ENCODE measurements at regions not wholly inside any gene's neighbourhood (a gene's known extent, or its start where the extent isn't known, plus 50 kb on each side); places are given as distances from the start of the nearest gene placed in this dataset.

DNA sequence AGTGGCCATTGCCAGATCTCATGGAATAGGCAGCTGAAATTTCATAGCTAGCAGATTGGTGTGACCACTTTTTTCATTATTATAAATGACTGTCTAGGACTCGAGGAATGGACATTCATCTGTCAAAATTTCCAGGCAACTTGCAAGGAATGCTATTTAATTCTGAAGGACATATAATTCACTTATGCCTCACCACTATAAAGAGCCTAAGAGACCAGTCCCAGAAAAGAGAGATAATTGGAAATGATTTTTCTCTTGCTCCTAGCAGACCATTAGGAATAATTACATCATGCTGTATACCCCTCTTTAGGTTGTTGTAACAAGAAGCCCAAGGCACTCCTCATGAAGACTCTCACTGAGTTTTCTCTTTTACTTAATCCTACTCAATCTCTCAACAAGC, 557.4 kb upstream of the RAB6C start:
- H3K4me3 ChIP-seq (ENCODE audit: low read length) = no peak overlapping the region
- no peak for DNase-seq (ENCODE audit: low read depth)
- TF ChIP-seq, protein P1, sequence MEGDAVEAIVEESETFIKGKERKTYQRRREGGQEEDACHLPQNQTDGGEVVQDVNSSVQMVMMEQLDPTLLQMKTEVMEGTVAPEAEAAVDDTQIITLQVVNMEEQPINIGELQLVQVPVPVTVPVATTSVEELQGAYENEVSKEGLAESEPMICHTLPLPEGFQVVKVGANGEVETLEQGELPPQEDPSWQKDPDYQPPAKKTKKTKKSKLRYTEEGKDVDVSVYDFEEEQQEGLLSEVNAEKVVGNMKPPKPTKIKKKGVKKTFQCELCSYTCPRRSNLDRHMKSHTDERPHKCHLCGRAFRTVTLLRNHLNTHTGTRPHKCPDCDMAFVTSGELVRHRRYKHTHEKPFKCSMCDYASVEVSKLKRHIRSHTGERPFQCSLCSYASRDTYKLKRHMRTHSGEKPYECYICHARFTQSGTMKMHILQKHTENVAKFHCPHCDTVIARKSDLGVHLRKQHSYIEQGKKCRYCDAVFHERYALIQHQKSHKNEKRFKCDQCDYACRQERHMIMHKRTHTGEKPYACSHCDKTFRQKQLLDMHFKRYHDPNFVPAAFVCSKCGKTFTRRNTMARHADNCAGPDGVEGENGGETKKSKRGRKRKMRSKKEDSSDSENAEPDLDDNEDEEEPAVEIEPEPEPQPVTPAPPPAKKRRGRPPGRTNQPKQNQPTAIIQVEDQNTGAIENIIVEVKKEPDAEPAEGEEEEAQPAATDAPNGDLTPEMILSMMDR (conservative IDR thresholded peaks at IDR 0.05; ENCODE audit: low read depth, low read length) = no peak

DNA sequence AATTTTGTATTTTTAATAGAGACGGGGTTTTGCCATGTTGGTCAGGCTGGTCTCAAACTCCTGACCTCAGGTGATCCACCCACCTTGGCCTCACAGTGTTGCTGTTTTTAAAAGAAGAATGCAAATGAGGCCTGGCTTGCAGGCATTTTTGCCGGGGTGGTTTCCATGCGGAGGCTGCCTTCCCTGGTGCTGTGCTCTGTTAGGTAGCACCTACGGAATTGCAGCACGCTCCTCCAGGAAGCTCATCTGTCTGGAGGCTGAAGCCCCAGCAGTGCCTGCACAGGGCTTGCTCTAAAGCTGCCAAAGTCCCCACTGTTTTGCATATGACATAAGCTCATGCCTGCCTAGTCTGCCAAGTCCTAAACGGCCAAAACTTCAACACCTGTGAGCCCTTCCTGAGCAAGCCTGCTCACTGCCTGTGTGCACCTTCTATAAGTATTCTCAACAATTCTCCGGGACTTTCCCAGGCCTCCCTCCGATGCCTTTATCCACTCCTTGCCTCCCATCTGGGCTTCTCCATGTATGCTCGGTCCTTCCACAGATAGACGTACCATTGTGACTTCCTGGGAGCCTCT, 551.3 kb upstream of the RAB6C start:
- TF ChIP-seq, protein P1 (conservative IDR thresholded peaks at IDR 0.05; ENCODE audit: low read depth, low read length) = no peak
- H3K4me3 ChIP-seq (ENCODE audit: low read length) = no peak overlapping the region

DNA sequence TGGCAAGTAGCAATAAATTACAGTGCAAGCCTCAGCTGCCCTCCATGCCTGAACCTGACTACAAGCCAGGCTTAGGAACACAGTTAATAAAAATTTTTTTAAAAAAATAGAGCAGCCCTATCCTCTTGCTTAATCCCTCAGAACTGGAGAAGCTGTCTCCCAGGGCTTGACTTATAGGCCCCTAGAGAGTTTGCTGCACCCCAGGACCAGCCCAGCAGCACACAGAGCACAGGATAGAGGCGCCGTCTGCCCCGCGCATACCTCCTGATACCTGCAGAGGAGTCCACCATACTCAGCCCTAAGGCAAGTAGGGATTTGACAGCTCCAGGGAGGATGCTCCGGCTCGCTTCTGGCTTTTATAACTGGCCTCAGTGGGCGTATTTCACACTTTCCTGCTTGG, 548.6 kb upstream of the RAB6C start:
- TF ChIP-seq, protein P1 (conservative IDR thresholded peaks at IDR 0.05; ENCODE audit: low read depth, low read length) = no peak

More for the DNA sequence above, 551.3 kb upstream of the RAB6C start:
- no peak for DNase-seq (ENCODE audit: low read depth)

DNA sequence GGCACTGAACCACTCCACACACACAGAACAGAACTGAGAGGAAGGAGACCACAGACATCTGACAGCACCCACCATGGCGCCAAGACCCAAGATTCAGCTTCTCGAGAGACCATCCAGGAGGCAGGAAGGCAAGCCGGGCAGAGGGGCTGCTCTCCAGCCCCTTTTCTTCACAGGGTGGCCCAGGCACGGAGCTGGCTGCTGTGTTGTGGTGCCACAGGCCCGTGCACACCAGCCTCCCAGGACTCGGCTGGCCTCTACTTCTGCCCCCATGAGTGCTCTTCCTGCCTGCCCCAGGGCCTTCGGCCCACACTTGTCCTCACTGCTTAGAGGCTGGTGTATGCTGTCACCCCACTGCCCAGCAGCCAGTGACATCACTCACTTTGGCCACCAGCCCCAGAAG, 547.6 kb upstream of the RAB6C start:
- TF ChIP-seq, protein P1 (conservative IDR thresholded peaks at IDR 0.05; ENCODE audit: low read depth, low read length) = no peak
- no peak for DNase-seq (ENCODE audit: low read depth)
- H3K4me3 ChIP-seq (ENCODE audit: low read length) = no peak overlapping the region

More for the DNA sequence above, 548.6 kb upstream of the RAB6C start:
- no peak for DNase-seq (ENCODE audit: low read depth)
- H3K4me3 ChIP-seq (ENCODE audit: low read length) = no peak overlapping the region

DNA sequence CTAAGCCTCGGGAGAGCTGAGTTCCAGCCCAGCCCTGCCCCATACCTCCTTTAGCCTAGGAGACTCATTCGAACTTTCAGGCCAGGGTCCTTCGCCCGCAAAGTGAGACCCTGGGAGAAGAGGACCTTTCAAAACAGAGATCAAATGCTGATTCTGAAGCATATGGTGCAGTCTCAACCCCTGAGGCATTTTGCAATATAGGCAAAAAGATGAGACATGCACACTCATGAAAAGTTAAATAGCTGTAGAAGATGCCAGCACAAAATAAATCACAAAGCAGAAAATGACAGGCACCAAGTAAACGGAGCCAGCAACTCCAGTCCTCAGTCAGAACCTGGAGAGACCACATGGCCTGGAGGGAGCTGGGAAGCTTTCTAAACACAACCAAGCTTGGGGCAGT, 542.7 kb upstream of the RAB6C start:
- no peak for DNase-seq (ENCODE audit: low read depth)

DNA sequence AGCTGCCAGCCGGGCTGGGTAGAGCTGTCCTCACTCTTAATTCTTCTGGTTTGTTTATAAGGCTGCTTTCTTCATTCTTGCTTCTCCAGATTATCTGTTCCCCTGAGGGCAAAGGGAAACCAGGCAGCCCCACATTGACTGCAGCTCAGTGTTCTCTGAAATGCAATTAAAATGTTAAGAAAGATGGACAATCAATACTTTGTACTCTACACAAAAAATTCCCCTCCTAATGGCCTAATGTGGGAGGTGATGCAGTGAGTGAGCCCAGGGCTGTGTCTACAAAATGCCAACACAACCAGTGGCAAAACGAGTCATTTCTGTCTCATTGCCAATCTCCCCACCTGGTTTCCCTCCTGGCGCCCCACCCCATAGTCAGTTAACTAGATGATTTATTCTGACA, 541.7 kb upstream of the RAB6C start:
- TF ChIP-seq, protein P1 (conservative IDR thresholded peaks at IDR 0.05; ENCODE audit: low read depth, low read length) = no peak
- DNase-seq (ENCODE audit: low read depth) = no peak
- no peak overlapping the region for H3K4me3 ChIP-seq (ENCODE audit: low read length)

More for the DNA sequence above, 542.7 kb upstream of the RAB6C start:
- TF ChIP-seq, protein P1 (conservative IDR thresholded peaks at IDR 0.05; ENCODE audit: low read depth, low read length) = no peak
- no peak overlapping the region for H3K4me3 ChIP-seq (ENCODE audit: low read length)

DNA sequence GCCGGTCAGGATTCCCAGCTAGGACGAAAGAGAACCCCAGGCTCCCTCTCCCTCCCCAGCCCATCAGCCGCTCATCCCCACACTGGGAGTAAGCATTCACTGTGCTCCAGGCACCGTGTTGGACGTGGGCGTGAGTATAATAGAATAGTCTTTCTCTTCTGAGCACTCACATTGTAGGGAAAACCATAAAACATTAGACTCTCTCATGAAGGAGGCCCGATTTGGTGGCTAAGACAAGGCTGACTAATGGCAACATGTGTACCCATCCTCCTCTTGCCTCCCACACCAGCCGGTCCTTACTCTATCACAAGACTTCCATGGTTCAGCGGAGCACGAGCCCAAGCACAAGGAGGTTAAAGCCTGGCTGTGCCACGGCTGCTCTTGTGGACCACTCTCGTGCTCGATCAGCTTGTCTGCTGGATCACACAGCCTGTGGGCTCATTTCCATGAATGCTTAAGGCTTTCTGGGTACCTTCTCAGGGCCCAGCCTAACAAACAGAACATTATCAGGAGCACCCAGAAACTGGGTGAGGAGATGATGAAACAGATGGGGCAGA, 540.9 kb upstream of the RAB6C start:
- TF ChIP-seq, protein P1 (conservative IDR thresholded peaks at IDR 0.05; ENCODE audit: low read depth, low read length) = no peak
- DNase-seq (ENCODE audit: low read depth) = no peak
- H3K4me3 ChIP-seq (ENCODE audit: low read length) = no peak overlapping the region

Measured in retinal pigment epithelial cell (primary cell).